Medulla oblongata (tissue), 1 donor: ENCODE measurements at regions not wholly inside any gene's neighbourhood (a gene's known extent, or its start where the extent isn't known, plus 50 kb on each side); places are given as distances from the start of the nearest gene placed in this dataset.

Experiments
- DNase-seq: peaks from one replicate; pipeline ENCODE4 v3.0.0-alpha.2; 2015; ENCODE audit errors: extremely low spot score

GRCh38 chr1:23615423-23615822, 56.1 kb upstream of the ID3 start:
- no peak for DNase-seq

GRCh38 chr1:23614032-23614660, 54.8 kb upstream of the ID3 start:
- DNase-seq, result no peak

DNA sequence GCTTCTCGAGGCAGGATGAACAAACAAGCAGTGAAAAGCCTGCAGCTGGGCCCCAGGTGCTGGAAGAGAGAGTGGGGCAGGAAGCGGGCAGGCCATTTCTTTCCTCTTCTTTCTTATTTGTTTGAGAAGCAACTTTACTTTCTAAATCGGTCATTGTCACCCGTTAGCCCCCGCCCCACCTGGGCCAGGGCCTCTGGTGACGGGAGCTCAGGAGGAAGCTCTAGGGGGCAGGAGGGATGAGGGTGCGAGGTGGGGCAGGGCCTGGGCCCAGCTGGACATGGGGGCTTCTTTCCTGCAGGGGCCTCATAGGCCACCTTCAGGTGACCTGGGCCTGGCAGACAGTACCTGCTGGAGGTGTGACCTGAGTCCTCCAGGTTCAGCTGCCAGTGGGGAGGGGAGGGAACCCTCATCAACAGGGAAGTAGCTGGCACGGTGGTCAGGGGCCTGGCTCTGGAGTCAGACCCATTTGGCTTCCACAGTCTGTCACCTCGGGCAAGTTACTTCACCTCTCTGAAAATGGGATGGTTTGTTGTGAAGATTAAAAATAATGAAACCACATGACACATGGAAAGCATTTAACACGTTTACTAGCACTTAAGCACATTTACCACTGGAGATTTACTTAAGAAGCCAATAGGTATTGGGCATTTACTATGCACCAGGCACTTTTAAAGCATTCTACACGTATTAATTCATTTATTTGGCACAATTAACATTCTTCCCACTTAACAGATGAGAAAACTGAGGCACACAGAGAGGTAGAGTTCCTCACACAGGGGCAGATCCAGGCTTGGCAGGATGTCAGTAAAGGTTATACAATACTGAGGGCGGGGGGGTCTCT, 54.1 kb upstream of the ID3 start:
- no peak for DNase-seq

GRCh38 chr1:23611601-23612327, 52.5 kb upstream of the ID3 start:
- no peak for DNase-seq

DNA sequence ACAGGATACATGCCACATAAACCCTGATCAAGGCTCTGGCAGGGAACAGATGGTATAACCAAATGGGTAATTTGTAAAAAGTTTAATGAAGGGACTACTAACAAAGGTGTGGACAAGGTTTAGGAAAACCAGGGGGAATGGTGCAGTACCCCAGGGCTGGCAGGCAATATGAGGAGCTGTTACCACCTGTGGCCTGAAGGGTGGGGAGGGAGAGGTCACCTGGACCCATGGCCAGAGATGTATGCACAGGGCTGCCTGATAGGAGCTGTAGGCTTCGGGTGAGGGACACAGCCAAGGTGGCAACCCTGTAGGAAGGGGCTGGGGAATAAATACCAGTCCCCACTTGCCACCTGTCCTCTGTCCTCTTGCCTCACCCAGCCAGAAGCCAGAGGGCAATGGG, 51.4 kb upstream of the ID3 start:
- no peak for DNase-seq

GRCh38 chr1:23609971-23610370, 50.7 kb upstream of the ID3 start:
- DNase-seq, result no peak
